DND-41 (cell line): ENCODE measurements at regions not wholly inside any gene's neighbourhood (a gene's known extent, or its start where the extent isn't known, plus 50 kb on each side); places are given as distances from the start of the nearest gene placed in this dataset.

ENCODE experiments used
- ATAC-seq: fragments of 200-7000 bp; cut with Tn5 transposase; 3 replicates; pipeline ENCODE4 v1.9.1; 2021; ENCODE audit warnings: low read depth; ENCODE audit not compliant: insufficient read depth
- DNase-seq: peaks from one replicate; pipeline ENCODE4 v3.0.0-alpha.2; 2020
- H2AFZ ChIP-seq: 2 replicates; pipeline ENCODE4 v1.6.0; 2012; ENCODE audit warnings: low read depth, low read length
- H3K27ac ChIP-seq: 2 replicates; pipeline ENCODE4 v1.5.1; 2012; ENCODE audit warnings: low read length, inconsistent platforms
- H3K27me3 ChIP-seq: fragments of 200-600 bp; sonication (generic); 2 replicates; pipeline ENCODE4 v1.6.0; 2012; ENCODE audit warnings: low read length, mild to moderate bottlenecking, inconsistent platforms; ENCODE audit not compliant: insufficient read depth, poor library complexity
- H3K36me3 ChIP-seq: 2 replicates; pipeline ENCODE4 v1.5.1; 2012; ENCODE audit warnings: low read length, inconsistent platforms; ENCODE audit not compliant: insufficient read depth
- H3K4me1 ChIP-seq: 2 replicates; pipeline ENCODE4 v1.5.1; 2012; ENCODE audit warnings: mild to moderate bottlenecking, low read length; ENCODE audit not compliant: insufficient read depth
- H3K4me2 ChIP-seq: 2 replicates; pipeline ENCODE4 v1.6.0; 2012; ENCODE audit warnings: mild to moderate bottlenecking, moderate library complexity, low read length, inconsistent platforms; ENCODE audit not compliant: insufficient read depth
- H3K4me3 ChIP-seq, 2 experiments: fragments of 200-600 bp in 1 of 2; shearing (Covaris generic) in 1 of 2; 2 replicates each; pipeline ENCODE4 v1.5.1; 2012 to 2016; ENCODE audit warnings: inconsistent platforms in 2 of 2, low read length in 2 of 2, mild to moderate bottlenecking in 2 of 2, low read depth in 1 of 2, moderate library complexity in 1 of 2
- H3K79me2 ChIP-seq: 2 replicates; pipeline ENCODE4 v1.6.0; 2012; ENCODE audit warnings: low read length, inconsistent platforms; ENCODE audit not compliant: insufficient read depth
- H3K9ac ChIP-seq: 2 replicates; pipeline ENCODE4 v1.6.0; 2012; ENCODE audit warnings: low read depth, mild to moderate bottlenecking, inconsistent platforms, low read length, moderate library complexity
- H3K9me3 ChIP-seq: 2 replicates; pipeline ENCODE4 v1.5.1; 2012; ENCODE audit warnings: low read length, moderate library complexity, mild to moderate bottlenecking, inconsistent platforms; ENCODE audit not compliant: insufficient read depth, severe bottlenecking
- H4K20me1 ChIP-seq: 2 replicates; pipeline ENCODE4 v1.6.0; 2012; ENCODE audit warnings: low read length; ENCODE audit not compliant: insufficient read depth
- CTCF ChIP-seq: IDR thresholded peaks from 2 replicates; pipeline ENCODE4 v1.5.1; 2012; ENCODE audit warnings: borderline replicate concordance, low read length, moderate library complexity, mild to moderate bottlenecking; ENCODE audit not compliant: poor library complexity, severe bottlenecking; ENCODE audit errors: extremely low read depth
- EZH2 ChIP-seq: IDR thresholded peaks from 3 replicates; pipeline ENCODE4 v1.6.1; 2012; ENCODE audit warnings: borderline replicate concordance, low read depth, mild to moderate bottlenecking, moderate library complexity, low read length, inconsistent platforms; ENCODE audit not compliant: severe bottlenecking

- H2AFZ ChIP-seq: no peak overlapping the region
- no peak overlapping the region for H3K4me2 ChIP-seq
- H3K4me1 ChIP-seq: no peaks in the 10 kb centered on the region
- DNase-seq (no peak), ATAC-seq (no peak)
- H3K9ac ChIP-seq: no peak overlapping the region
- TF ChIP-seq EZH2: no peak
- TF ChIP-seq CTCF: no peak
- no peak overlapping the region for H3K4me3 ChIP-seq
- H3K79me2 ChIP-seq: no peaks in the 10 kb centered on the region
- no peak overlapping the region for H3K27ac ChIP-seq
- H3K36me3 ChIP-seq: no peaks in the 10 kb centered on the region
- H3K27me3 ChIP-seq: peaks cover 6% of the 10 kb centered on the region
- H3K9me3 ChIP-seq: no peaks in the 10 kb centered on the region
- H4K20me1 ChIP-seq: no peaks in the 10 kb centered on the region; the same call in 1 of the 2 replicates
Measured at GRCh38 chr13:111469450-111469849, 149.0 kb downstream of the TEX29 start.

- peaks cover under 1% of the 10 kb centered on the region for H3K27me3 ChIP-seq
- ATAC-seq: no peak
- no peak for TF ChIP-seq EZH2
- TF ChIP-seq CTCF: no peak
Measured at GRCh38 chr13:111469916-111470506, 149.6 kb downstream of the TEX29 start.

GRCh38 chr13:111470933-111471332, 150.5 kb downstream of the TEX29 start:
- Histone ChIP-seq H2AFZ (no peak overlapping the region), H3K4me3 (no peak overlapping the region), H4K20me1 (no peaks in the 10 kb centered on the region; the same call in 1 of the 2 replicates), H3K27me3 (no peaks in the 10 kb centered on the region), H3K36me3 (no peaks in the 10 kb centered on the region), H3K4me1 (no peaks in the 10 kb centered on the region), H3K79me2 (no peaks in the 10 kb centered on the region), H3K9me3 (no peaks in the 10 kb centered on the region), H3K4me2 (no peak overlapping the region), H3K27ac (no peak overlapping the region), H3K9ac (no peak overlapping the region)
- DNase-seq: no peak
- no peak for ATAC-seq
- TF ChIP-seq CTCF (no peak), EZH2 (no peak)

More at GRCh38 chr13:111469916-111470506, 149.6 kb downstream of the TEX29 start:
- no peaks in the 10 kb centered on the region for H3K4me1 ChIP-seq
- no peaks in the 10 kb centered on the region for H3K79me2 ChIP-seq
- DNase-seq: no peak
- H3K4me3 ChIP-seq: no peak overlapping the region
- no peaks in the 10 kb centered on the region; the same call in 1 of the 2 replicates for H4K20me1 ChIP-seq
- H3K27ac ChIP-seq: no peak overlapping the region
- no peaks in the 10 kb centered on the region for H3K36me3 ChIP-seq
- H3K4me2 ChIP-seq: no peak overlapping the region
- no peak overlapping the region for H3K9ac ChIP-seq
- H3K9me3 ChIP-seq: no peaks in the 10 kb centered on the region
- H2AFZ ChIP-seq: no peak overlapping the region
